ENCODE measurements at regions not wholly inside any gene's neighbourhood (a gene's known extent, or its start where the extent isn't known, plus 50 kb on each side); places are given as distances from the start of the nearest gene placed in this dataset.

- Histone ChIP-seq H3K4me1 (ENCODE audit: control insufficient read depth, low read length) (no peaks in the 10 kb centered on the region), H4K20me1 (ENCODE audit: control insufficient read depth, insufficient read depth, low read depth, low read length) (no peaks in the 10 kb centered on the region), H3K4me3 (ENCODE audit: low read length) (no peak overlapping the region), H3K4me2 (ENCODE audit: low read length) (no peak overlapping the region), H3K36me3 (ENCODE audit: control insufficient read depth, low read length) (no peaks in the 10 kb centered on the region), H3K27ac (ENCODE audit: low read depth, low read length) (no peak overlapping the region), H3K79me2 (ENCODE audit: control insufficient read depth, low read length) (no peaks in the 10 kb centered on the region), H3K9me2 (replicated peaks; ENCODE audit: control insufficient read depth, low read length) (no peaks in the 10 kb centered on the region), H3K27me3 (ENCODE audit: control insufficient read depth, low read length) (no peaks in the 10 kb centered on the region), H3F3A (ENCODE audit: control insufficient read depth, insufficient read depth) (no peaks in the 10 kb centered on the region), H3K9me3 (ENCODE audit: control insufficient read depth, insufficient read depth, low read length) (no peaks in the 10 kb centered on the region)
- TF ChIP-seq EZH2phosphoT487 (IDR thresholded peaks at IDR 0.05; ENCODE audit: borderline replicate concordance, low read length) (no peak), CTCF (IDR thresholded peaks at IDR 0.05; ENCODE audit: low read depth, low read length, poor library complexity, severe bottlenecking) (no peak)
Measured at GRCh38 chr4:166277401-166277800, 404.4 kb downstream of the TLL1 start.

- no peaks in the 10 kb centered on the region for H3K79me2 ChIP-seq (ENCODE audit: control insufficient read depth, low read length)
- H3K27me3 ChIP-seq (ENCODE audit: control insufficient read depth, low read length) = no peaks in the 10 kb centered on the region
- H3K4me3 ChIP-seq (ENCODE audit: low read length) = no peak overlapping the region
- no peaks in the 10 kb centered on the region for H3K4me1 ChIP-seq (ENCODE audit: control insufficient read depth, low read length)
- no peak overlapping the region for H3K27ac ChIP-seq (ENCODE audit: low read depth, low read length)
- H3K9me2 ChIP-seq (replicated peaks; ENCODE audit: control insufficient read depth, low read length) = no peaks in the 10 kb centered on the region
- no peak overlapping the region for H3K4me2 ChIP-seq (ENCODE audit: low read length)
- no peaks in the 10 kb centered on the region for H3K9me3 ChIP-seq (ENCODE audit: control insufficient read depth, insufficient read depth, low read length)
- H3K36me3 ChIP-seq (ENCODE audit: control insufficient read depth, low read length) = no peaks in the 10 kb centered on the region
- TF ChIP-seq CTCF (IDR thresholded peaks at IDR 0.05; ENCODE audit: low read depth, low read length, poor library complexity, severe bottlenecking) (no peak), EZH2phosphoT487 (IDR thresholded peaks at IDR 0.05; ENCODE audit: borderline replicate concordance, low read length) (no peak)
- no peaks in the 10 kb centered on the region for H3F3A ChIP-seq (ENCODE audit: control insufficient read depth, insufficient read depth)
- no peaks in the 10 kb centered on the region for H4K20me1 ChIP-seq (ENCODE audit: control insufficient read depth, insufficient read depth, low read depth, low read length)
Measured at GRCh38 chr4:166277853-166278252, 404.8 kb downstream of the TLL1 start.

- Histone ChIP-seq H3K36me3 (ENCODE audit: control insufficient read depth, low read length) (no peaks in the 10 kb centered on the region), H3K27ac (ENCODE audit: low read depth, low read length) (no peak overlapping the region), H3K4me2 (ENCODE audit: low read length) (no peak overlapping the region), H4K20me1 (ENCODE audit: control insufficient read depth, insufficient read depth, low read depth, low read length) (no peaks in the 10 kb centered on the region), H3K27me3 (ENCODE audit: control insufficient read depth, low read length) (no peaks in the 10 kb centered on the region), H3F3A (ENCODE audit: control insufficient read depth, insufficient read depth) (no peaks in the 10 kb centered on the region), H3K4me3 (ENCODE audit: low read length) (no peak overlapping the region), H3K79me2 (ENCODE audit: control insufficient read depth, low read length) (no peaks in the 10 kb centered on the region), H3K4me1 (ENCODE audit: control insufficient read depth, low read length) (no peaks in the 10 kb centered on the region), H3K9me3 (ENCODE audit: control insufficient read depth, insufficient read depth, low read length) (no peaks in the 10 kb centered on the region), H3K9me2 (replicated peaks; ENCODE audit: control insufficient read depth, low read length) (no peaks in the 10 kb centered on the region)
- TF ChIP-seq CTCF (IDR thresholded peaks at IDR 0.05; ENCODE audit: low read depth, low read length, poor library complexity, severe bottlenecking) (no peak), EZH2phosphoT487 (IDR thresholded peaks at IDR 0.05; ENCODE audit: borderline replicate concordance, low read length) (no peak)
Measured at GRCh38 chr4:166279261-166279660, 406.2 kb downstream of the TLL1 start.

- H3K4me3 ChIP-seq (ENCODE audit: low read length) = no peak overlapping the region
- TF ChIP-seq CTCF (IDR thresholded peaks at IDR 0.05; ENCODE audit: low read depth, low read length, poor library complexity, severe bottlenecking) (no peak), EZH2phosphoT487 (IDR thresholded peaks at IDR 0.05; ENCODE audit: borderline replicate concordance, low read length) (no peak)
Measured at GRCh38 chr4:166280642-166281041, 407.6 kb downstream of the TLL1 start.

More at GRCh38 chr4:166280642-166281041, 407.6 kb downstream of the TLL1 start:
- no peaks in the 10 kb centered on the region for H3K79me2 ChIP-seq (ENCODE audit: control insufficient read depth, low read length)
- H4K20me1 ChIP-seq (ENCODE audit: control insufficient read depth, insufficient read depth, low read depth, low read length) = no peaks in the 10 kb centered on the region
- H3K27ac ChIP-seq (ENCODE audit: low read depth, low read length) = no peak overlapping the region
- no peaks in the 10 kb centered on the region for H3F3A ChIP-seq (ENCODE audit: control insufficient read depth, insufficient read depth)
- H3K4me2 ChIP-seq (ENCODE audit: low read length) = no peak overlapping the region
- no peaks in the 10 kb centered on the region for H3K4me1 ChIP-seq (ENCODE audit: control insufficient read depth, low read length)
- H3K9me3 ChIP-seq (ENCODE audit: control insufficient read depth, insufficient read depth, low read length) = no peaks in the 10 kb centered on the region
- H3K9me2 ChIP-seq (replicated peaks; ENCODE audit: control insufficient read depth, low read length) = no peaks in the 10 kb centered on the region
- no peaks in the 10 kb centered on the region for H3K27me3 ChIP-seq (ENCODE audit: control insufficient read depth, low read length)
- H3K36me3 ChIP-seq (ENCODE audit: control insufficient read depth, low read length) = no peaks in the 10 kb centered on the region
